ENCODE measurements at regions not wholly inside any gene's neighbourhood (a gene's known extent, or its start where the extent isn't known, plus 50 kb on each side); places are given as distances from the start of the nearest gene placed in this dataset.

DNA sequence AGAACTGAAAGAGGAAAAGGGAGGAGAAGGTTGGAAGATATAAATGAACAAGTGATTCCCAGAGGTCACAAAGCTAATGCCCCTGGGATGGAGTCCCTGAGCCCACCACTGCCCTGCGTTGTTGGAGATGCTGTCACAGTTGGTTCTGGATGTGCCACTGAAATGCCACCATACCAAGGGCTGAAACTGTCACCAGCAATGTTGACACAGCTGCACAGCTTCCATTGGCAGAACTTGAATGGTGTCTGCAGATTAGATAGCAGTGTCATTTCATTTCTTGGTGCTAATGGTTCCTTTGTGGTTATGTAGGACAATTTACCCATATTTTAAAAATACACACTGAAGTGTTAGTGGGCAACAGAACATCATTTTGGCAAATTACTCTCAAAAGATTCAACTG lies 120.7 kb downstream of the TBXT start:
- DNase-seq (ENCODE audit: low read depth): no peak

DNA sequence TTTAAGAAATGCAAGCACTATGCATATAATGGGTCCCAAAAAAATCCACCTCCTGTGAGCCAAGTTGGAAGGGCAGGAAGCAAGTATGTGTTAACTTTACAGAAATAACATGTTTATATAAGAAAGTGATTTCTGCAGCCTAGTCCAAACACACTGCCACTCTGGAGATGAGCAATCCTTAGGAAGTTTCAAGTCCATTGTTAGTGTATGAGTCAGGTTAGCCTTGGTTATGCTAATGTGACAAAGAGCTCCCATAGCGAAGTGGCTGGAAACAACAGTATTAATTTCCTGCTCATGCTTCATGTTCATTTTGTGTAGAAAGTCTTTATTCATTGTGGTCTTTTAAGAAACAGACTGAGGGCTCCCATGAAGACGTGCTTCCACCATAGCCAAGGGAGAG lies 121.4 kb downstream of the TBXT start:
- peak; percentile 95 for DNase-seq (ENCODE audit: low read depth)

DNA sequence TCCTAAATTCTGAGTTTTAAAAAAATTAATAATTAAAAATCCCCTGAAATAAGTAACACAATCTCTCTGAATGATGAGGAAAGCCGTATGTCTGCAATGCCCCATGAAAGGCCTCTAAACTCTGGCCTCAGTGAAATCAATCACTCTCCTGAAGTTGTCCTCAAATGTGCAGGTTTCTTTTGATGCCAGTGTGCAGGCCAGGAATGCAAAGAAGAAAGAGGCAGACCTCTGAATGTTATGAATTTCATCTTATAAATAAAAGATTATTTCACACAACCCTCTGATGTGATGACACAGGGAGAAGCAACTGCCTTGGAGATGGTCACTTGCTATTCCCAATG lies 121.8 kb downstream of the TBXT start:
- DNase-seq (ENCODE audit: low read depth): no peak

DNA sequence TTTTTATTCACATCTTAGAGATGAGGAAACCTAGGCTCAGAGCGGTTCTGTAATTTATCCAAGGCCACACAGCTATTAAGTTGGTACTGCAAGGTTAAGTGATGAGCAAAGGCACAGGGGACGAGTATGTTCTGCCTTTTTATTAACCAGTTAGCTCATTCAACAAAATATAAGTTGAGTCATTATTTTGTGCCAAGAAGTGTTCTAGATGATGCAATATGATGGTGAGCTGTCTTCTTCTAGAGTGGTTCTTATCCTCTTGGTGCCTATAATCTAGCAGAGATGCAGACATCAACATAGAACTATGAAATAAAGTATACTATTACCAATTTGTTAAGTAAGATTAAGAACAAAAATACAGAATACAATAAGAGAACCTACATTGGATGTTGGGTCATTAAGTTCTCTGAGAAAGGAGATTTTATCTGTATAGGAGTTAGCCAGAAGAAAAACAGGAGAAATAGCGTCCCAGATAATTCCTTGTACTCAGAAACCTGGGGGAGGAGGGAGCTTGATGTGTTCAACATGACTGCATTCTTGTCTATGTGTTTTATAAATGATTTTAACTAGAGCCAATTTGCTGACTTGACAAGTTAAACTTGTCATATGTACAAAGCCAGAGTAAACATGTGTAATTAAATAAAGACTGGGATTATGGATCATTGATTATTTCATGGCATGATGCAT lies 122.3 kb downstream of the TBXT start:
- DNase-seq (ENCODE audit: low read depth): no peak

DNA sequence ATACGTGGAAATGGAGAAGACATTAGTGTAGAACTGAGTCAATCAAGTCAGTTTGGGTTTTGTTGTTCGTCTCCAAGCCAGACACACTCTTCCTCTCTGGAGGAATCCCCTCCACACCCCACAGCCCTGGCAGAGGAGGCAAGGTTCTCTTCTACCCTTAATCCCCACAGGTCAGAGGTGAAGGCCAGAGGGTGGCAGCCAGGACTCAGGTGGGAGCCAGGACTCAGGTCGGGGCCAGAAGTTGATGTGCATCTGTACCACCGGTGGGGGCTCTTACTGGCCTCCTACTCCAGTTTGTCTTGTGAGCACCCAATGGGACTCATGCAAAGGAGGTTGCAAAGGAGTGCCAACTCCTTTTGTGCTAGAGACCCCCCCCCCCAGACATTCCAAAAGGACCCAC lies 126.4 kb downstream of the TBXT start:
- no peak for DNase-seq (ENCODE audit: low read depth)

DNA sequence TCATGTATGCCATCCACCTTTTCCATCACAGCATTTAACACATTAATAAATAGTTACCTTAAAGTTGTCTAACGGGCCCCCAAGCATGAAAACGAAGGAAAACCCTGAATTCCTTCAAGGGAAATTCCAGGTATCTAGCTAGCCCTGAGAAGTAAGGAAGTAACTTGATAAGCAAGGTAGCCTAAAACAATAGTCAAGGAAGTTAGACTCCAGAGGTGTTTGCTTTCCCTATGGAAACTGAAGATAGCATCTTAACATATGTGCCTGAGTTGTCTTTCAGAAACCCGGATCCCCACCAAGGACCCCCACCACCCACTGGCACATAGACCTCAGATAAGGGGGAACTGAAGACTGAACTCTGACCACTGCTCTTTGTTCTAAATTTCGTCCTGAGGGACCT lies 127.4 kb downstream of the TBXT start:
- DNase-seq (ENCODE audit: low read depth): no peak

DNA sequence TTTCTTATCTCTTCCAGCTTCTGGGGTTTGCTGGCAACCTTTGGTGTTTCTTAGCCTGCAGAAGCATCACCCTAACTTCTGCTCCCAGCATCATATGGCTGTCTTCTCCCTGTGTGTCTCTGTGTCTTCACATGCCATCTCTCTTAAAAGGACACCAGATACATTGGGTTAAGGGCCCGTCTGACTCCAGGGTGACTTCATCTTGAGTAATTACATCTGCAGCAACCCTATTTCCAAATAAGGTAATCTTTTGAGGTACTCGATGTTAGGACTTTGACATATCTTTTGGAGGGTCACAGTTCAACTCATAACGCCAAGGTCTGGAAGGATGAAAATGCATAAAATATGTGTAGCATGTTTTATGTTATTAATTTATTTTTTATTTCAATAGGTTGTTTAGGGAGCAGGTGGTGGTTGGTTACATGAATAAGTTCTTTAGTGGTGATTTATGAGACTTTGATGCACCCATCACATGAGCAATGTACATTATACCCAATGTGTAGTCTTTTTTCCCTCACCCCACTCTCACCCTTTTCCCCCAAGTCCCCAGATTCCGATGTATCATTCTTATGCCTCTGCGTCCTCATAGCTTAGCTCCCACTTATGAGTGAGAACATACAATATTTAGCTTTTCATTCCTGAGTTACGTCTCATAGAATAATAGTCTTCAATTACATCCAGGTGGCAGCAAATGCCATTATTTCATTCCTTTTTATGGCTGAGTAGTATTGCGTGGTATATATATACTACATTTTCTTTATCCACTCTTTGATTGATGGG lies 131.1 kb downstream of the TBXT start:
- no peak for DNase-seq (ENCODE audit: low read depth)

DNA sequence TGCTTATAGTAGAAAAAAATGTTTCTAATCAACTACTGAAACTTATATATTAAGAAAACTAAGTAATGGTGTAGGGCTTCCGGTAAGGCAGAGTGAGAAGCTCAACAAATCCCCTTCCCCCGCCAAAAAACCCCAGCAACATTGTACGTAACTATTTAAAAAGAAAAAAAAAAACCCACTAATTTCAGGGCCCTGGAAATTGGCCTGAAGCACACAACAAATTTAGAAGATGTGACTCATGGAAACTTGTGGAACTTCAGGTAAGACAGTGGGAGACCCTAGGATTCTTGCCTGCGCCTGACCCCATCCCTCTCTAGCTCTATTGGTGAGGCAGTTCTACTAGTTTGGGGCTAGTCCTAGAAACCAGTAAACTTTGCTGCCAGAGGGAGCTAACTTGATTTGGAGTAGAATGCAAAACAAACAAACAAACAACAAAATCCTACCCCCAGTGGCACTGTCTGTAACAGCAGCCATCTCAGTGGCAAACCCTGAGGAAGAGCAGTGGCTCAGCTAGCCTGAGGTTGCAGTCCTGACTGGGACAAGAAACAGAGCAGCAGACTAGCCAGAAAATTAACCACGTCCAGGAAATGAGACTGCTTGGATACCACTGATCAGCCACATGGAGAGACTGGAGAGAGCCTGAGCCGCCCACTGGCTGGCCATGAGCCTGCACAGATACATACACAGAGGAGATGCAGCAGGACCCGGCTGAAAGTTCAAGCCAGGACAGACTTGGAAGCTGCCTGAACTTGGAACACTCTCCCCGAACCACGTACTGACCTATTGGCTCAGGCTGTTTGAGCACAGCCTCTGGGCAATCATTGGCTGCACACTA lies 135.1 kb downstream of the TBXT start:
- DNase-seq (ENCODE audit: low read depth): peak; percentile 75

DNA sequence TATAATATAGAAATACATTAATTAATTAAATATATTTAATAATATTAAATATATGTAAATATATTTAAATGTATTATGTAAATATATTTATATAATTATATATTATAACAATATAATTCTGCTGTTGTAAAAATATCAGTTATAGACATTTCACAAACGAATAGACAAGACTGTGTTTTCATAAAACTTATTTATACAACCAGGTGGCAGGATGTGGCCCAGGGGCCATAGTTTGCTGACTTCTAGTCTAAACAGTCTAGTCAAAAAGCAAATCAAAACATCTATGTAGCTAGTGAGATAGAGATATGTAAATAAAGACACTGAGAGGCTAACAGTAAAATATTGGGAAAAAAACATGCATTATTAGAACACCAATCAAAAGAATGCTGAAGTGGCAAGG lies 136.4 kb downstream of the TBXT start:
- DNase-seq (ENCODE audit: low read depth): no peak

DNA sequence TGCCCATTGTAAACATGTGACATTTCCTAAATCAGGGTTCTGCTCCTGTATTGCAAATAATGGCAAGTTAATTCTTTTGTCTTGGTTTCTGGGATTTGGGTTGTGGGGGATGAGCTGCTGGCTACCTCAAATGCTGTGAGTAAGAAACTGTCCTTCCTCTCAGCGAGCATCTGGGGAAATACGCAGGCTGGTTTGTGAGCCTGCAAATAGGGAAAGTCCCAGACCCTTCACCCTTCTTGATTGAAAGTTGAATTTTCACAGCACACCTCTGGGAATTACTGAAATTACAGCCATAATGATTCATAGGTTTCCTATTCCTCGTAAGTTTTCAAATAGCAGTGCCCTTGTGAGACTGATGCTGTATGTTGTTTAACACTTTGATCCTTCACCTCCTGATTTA lies 138.1 kb downstream of the TBXT start:
- DNase-seq (ENCODE audit: low read depth): no peak

DNA sequence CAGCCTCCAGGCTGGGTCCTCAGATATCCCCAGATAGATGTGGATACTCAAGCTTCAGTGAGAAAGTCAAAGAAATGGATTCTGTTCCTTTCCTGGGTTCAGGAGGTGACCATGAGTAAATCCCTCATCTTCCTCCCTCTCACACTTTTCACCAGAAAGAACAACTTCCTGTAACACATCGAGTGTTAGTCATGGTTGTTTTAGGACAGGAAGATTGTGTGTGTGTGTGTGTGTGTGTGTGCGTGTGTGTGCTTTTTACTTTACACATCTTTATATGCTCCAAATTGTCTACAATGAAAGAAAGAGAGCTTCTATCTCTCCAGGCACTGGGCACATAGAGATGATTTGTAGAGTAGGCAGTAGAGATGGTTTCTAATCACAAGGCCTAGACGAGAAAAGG lies 139.9 kb downstream of the TBXT start:
- no peak for DNase-seq (ENCODE audit: low read depth)

DNA sequence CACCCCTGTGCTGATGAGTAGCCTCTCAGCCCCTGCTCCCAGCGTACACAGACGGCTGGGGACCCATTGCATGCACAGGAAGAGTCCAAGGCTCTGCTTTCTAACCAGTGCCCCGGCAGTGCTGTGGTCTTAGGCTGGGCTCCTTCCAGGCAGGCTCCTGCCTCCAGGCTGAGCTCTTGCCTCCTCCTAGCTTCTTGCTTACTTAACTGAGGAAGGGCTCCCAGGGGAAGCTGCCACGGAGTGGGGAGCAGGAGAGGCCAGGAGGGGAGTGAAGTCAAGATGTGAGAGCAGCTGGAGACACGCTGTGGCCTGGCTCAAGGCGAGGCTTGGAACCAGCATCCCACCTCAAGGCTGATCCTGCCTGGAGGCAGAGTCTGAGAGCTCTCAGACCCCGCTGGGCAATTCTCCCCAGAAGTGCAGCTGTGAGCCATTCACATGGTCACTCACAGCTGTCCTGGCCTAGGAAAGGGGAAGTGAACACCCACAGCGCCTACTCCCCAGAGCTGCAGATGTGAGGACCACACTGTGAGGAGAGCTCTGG lies 141.0 kb downstream of the TBXT start:
- no peak for DNase-seq (ENCODE audit: low read depth)

DNA sequence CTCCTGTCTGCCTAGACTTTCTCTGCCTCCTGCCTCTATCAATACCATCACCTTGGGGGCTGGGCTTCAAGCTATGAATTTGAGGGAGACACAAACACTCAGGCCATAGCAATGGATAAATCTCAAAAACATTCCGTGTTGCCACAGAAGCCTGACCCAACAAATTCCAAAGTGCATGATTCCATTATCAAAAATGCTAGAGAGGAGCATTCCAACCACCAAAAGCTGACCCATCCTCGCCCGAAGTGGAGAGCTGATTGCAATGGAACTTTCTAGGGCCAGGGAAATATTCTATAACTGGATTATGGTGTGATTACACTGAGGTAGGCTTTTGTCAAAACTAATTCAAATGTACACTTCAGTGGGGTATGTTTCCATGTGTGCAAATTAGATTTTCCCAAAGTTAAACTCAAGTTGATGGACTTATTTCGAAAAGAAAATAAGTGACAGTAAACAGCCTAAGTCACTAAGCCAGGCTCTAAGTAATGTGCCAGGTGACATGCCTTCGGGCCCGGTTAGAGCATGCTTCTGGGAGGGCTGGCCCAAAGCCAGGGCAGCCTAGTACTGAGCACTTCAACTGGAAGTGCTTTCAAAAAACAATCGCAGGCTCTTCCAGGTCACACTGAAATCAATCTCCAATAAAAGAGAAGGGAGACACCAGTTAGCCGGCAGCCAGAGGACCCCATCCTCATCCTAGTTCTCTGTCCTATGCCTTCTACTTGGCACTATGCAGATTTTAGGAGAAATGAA lies 142.3 kb downstream of the TBXT start:
- peak; percentile 40 for DNase-seq (ENCODE audit: low read depth)

DNA sequence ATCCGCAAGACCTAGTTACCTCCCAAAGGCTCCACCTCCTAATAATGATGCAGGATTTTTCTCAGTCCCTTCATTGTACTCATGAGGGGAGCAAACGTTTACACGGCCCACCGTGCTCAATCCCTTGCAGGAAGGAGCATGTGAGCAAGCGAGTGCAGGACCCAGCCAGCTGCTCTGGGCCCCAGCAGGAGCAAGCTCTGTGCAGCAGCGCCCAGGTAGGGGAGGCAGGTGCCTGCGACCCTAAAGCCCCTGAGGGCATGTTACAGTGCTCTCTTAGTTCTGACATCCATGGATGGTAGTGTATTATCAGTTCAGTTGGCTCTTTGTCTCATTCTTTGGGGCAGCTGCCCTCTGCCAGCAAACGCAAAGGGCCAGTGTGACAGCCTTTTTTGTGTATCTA lies 143.4 kb downstream of the TBXT start:
- DNase-seq (ENCODE audit: low read depth): no peak

DNA sequence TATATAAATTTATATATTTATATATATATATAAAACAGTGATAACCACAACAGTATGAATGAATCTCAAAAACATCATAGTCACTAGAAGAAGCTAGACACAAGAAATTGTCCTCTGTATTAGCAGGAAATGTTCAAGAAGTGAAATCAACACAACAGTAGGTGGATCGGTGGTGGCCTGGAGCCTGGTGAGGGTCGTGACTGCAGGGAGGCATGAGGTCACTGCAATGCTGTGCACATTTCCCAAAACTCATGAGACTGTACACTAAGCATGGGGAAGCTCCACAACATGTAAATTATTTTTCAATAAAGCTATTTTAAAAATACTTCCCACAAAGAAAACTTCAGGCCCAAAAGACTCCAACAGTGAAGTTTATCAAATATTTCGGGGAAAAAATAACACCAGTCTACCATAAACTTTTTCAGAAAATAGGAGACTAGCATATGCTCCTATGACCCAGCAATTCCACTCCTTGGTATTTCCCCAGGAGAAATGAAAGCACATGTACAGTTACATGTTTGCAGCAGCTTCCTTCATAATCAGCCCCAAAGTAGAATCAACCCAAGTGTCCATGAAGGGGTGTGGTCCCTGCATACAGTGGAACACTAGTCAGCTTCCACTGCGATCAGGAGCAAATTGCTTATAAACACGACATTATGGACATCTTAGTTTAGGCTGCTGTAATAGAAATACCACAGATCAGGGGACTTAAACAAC lies 144.2 kb downstream of the TBXT start:
- DNase-seq (ENCODE audit: low read depth): no peak

DNA sequence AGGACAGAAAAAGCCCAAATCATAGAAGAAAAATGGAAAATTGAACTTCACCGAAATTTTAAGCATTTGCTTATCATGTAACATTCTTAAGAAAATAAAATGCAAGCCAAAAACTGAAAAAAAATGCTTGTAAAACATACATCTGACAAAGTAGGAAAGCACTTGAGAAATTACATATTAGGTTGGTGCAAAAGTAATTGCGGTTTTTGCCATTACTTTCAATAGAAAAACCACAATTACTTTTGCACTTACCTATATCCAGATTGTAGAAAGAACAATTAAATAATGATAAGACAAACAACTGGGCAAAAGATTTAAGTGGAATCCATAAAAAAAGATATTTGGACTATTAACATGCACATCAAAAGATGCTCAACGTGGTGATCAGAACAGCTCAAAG lies 146.2 kb downstream of the TBXT start:
- DNase-seq (ENCODE audit: low read depth): no peak

DNA sequence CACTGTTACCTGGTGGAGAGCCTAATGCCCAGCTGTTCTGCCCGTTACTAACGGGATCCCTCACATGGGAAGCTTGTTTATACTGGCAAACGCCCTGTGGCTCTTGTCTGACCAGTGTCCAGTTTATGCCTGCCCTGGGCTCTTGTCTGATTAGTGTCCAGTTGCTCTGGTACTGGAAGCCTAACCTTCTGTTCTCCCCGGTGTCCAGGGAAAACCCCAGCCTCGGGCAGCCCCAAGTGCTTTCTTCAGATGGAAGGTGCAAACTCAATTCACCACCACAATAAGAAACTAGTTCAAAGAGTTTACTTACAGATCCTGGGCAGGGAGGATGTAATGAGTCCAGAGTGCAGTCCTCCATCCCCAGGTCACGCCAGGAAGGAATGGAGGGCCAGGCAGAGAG lies 148.4 kb downstream of the TBXT start:
- no peak for DNase-seq (ENCODE audit: low read depth)

DNA sequence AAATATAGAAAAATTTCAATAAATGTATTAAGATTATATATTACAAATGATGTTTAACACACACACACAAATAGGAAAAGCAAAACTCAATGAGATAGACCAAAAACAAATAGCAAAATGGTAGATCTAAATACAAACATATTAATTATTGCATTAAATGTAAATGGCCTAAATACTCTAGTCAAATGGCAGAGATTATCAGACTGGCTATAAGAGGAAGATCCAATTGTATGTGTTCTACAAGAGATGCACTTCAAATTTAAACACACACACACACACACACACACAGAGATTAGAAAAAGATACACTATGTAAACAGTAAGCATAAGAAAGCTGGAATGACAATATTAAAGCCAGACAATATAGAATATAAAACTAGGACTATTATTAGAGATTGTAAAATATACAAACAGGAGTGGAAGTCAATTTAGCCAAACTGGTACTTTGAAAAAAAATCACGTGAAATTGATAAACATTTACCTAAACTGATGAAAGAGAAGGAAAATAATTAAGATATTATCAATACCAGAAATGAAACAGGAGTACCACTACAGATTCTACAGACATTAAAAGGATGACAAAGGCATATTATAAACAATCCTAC lies 150.5 kb downstream of the TBXT start:
- no peak for DNase-seq (ENCODE audit: low read depth)

DNA sequence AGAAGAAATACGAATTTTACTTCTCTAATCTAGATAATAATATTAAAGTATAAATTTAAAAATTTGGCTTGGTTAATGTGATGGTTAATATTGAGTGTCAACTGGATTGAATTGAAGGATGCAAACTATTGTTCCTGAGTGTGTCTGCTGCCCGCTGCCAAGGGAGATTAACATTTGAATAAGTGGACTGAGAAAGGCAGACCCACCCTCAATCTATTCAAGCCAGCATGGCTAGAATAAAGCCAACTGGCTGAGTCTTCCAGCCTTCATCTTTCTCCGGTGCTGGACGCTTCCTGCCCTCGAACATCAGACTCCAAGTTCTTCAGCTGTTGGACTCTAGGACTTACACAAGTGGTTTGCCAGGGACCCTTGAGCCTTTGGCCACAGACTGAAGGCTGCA lies 152.7 kb downstream of the TBXT start:
- DNase-seq (ENCODE audit: low read depth): no peak

DNA sequence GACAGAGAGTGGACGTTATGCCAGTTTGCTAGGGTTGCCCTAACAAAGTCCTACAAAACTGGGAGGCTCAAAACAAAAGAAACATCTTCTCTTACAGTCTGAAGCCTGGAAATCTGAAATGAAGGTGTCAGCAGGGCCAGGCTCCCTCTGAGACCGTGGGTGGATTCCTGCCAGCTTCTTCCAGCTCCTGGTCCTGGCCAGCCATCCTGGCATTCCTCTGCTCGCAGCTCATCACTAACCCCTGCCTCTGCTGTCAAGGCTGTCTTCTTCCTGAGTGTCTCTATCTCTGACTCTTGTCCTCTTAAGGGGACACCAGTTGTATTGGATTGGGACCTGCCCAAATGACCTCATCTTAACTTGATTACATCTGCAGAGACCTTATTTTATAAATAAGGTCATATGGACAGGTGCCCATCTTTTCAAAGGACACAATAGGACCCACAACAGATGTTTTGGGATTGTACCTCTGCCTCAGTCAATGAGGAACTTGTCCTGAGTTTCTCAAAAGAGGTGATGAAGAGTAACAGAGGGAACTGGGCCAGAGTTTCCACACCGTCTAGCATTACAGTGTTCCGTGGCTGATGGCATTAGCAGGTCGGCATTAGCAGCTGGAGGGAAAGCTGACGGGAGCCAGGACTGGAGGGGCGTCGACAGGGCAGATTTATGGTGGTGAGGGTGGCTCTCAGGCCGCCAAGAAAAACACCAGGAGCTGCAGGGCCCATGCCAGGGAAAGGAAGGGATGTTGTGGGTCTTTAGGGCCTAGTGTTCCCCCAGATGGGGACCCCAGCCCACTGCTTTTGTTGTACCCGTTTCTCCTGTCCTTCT lies 157.3 kb downstream of the TBXT start:
- no peak for DNase-seq (ENCODE audit: low read depth)
